HCT116 (cell line): ENCODE measurements at regions not wholly inside any gene's neighbourhood (a gene's known extent, or its start where the extent isn't known, plus 50 kb on each side); places are given as distances from the start of the nearest gene placed in this dataset.

Experiments
- ATAC-seq: fragments of 200-7000 bp; cut with Tn5 transposase; 2 replicates; pipeline ENCODE4 v1.9.1; 2020; ENCODE audit warnings: mild to moderate bottlenecking, moderate library complexity
- BruUV-seq: library from RNA; stranded (reverse); fragments of 400-500 nt; replicated peaks from 2 replicates; lab custom pipeline; 2021; lab: Mats Ljungman, UMichigan
- CTCF ChIA-PET: fragments of 300-600 bp; sonication (Branson Sonifier 250); formaldehyde crosslinking; loops from one replicate; lab custom pipeline; 2021; ENCODE audit warnings: antibody characterized with exemption; lab: Charles Lee
- POLR2A ChIA-PET: fragments of 300-600, 350-600 bp; sonication (Branson Sonifier 250); formaldehyde crosslinking; loops from one replicate; lab custom pipeline; 2021; ENCODE audit warnings: antibody characterized with exemption; lab: Charles Lee
- RAD21 ChIA-PET, 2 experiments: fragments of 300-600 bp; sonication (Branson Sonifier 250); formaldehyde crosslinking; loops; one replicate each; lab custom pipeline; 2023; ENCODE audit warnings: low total read pairs in 2 of 2; ENCODE audit not compliant: uncharacterized antibody in 2 of 2, unreplicated experiment in 2 of 2, low non-redundant PET in 1 of 2; lab: Charles Lee
- DNase-seq: peaks from one replicate; pipeline ENCODE4 v3.0.0-alpha.2; 2010; ENCODE audit warnings: low read depth, low spot score
- H2AFZ ChIP-seq: fragments of 200-600 bp; shearing (Covaris generic), sonication (generic); 2 replicates; pipeline ENCODE4 v1.6.1; 2017; ENCODE audit warnings: low read depth, mixed run types, mixed read lengths, antibody characterized with exemption, low read length; ENCODE audit not compliant: poor library complexity, severe bottlenecking
- H3K27ac ChIP-seq: 2 replicates; pipeline ENCODE4 v1.5.1; 2012; ENCODE audit warnings: low read depth, low read length
- H3K27me3 ChIP-seq: fragments of 200-600 bp; sonication (generic); 2 replicates; pipeline ENCODE4 v1.6.1; 2016; ENCODE audit warnings: mixed run types, low read length, mixed read lengths; ENCODE audit not compliant: insufficient read depth
- H3K36me3 ChIP-seq, 2 experiments: fragments of 200-500 bp in 1 of 2; fragments of 200-600 bp in 1 of 2; sonication (Bioruptor generic) in 1 of 2; sonication (generic) in 1 of 2; 2 replicates each; pipeline versions ENCODE4 v1.5.1 to v1.6.1; 2014 to 2016; ENCODE audit warnings: low read length in 2 of 2, inconsistent platforms in 1 of 2, mixed read lengths in 1 of 2, mixed run types in 1 of 2; ENCODE audit not compliant: insufficient read depth in 2 of 2, control insufficient read depth in 1 of 2
- H3K4me1 ChIP-seq, 2 experiments: fragments of 200-600 bp in 1 of 2; sonication (generic) in 1 of 2; 2 replicates each; pipeline versions ENCODE4 v1.5.1 to v1.6.1; 2012 to 2017; ENCODE audit warnings: low read length in 2 of 2, inconsistent platforms in 1 of 2, mild to moderate bottlenecking in 1 of 2, mixed read lengths in 1 of 2, mixed run types in 1 of 2, moderate library complexity in 1 of 2; ENCODE audit not compliant: insufficient read depth in 2 of 2, control insufficient read depth in 1 of 2
- H3K4me2 ChIP-seq: fragments of 200-600 bp; sonication (generic); 2 replicates; pipeline ENCODE4 v1.6.1; 2017; ENCODE audit warnings: mixed run types, low read length, mixed read lengths
- H3K4me3 ChIP-seq, 2 experiments: fragments of 200-600 bp in 1 of 2; sonication (generic) in 1 of 2; replicated peaks in 1 of 2; 2 replicates each; pipeline ENCODE4 v1.5.1; 2011 to 2016; ENCODE audit warnings: low read length in 2 of 2, control low read depth in 1 of 2, low read depth in 1 of 2, mild to moderate bottlenecking in 1 of 2, mixed read lengths in 1 of 2, mixed run types in 1 of 2
- H3K79me2 ChIP-seq: fragments of 200-600 bp; sonication (generic); 2 replicates; pipeline ENCODE4 v1.6.1; 2017; ENCODE audit warnings: mild to moderate bottlenecking, mixed run types, low read length, moderate library complexity, mixed read lengths; ENCODE audit not compliant: insufficient read depth
- H3K9ac ChIP-seq: fragments of 200-600 bp; sonication (generic); 2 replicates; pipeline ENCODE4 v1.6.1; 2016; ENCODE audit warnings: low read length, mixed read lengths
- H3K9me2 ChIP-seq: fragments of 200-600 bp; sonication (generic), shearing (Covaris generic); 2 replicates; pipeline ENCODE4 v1.6.1; 2017; ENCODE audit warnings: mixed run types, mild to moderate bottlenecking, moderate library complexity; ENCODE audit not compliant: insufficient read depth
- H3K9me3 ChIP-seq, 2 experiments: fragments of 200-500 bp in 1 of 2; fragments of 200-600 bp in 1 of 2; sonication (Bioruptor generic) in 1 of 2; sonication (generic) in 1 of 2; 2 replicates each; pipeline ENCODE4 v1.6.1; 2014 to 2017; ENCODE audit warnings: low read length in 2 of 2, mixed read lengths in 2 of 2, inconsistent platforms in 1 of 2, low read depth in 1 of 2, mild to moderate bottlenecking in 1 of 2, mixed run types in 1 of 2, moderate library complexity in 1 of 2; ENCODE audit not compliant: control insufficient read depth in 1 of 2, insufficient read depth in 1 of 2
- H4K20me1 ChIP-seq: fragments of 200-600 bp; sonication (generic), shearing (Covaris generic); 2 replicates; pipeline ENCODE4 v1.6.1; 2017; ENCODE audit warnings: mixed run types, mild to moderate bottlenecking, moderate library complexity; ENCODE audit not compliant: insufficient read depth
- CBX3 ChIP-seq: IDR thresholded peaks from 2 replicates; pipeline ENCODE4 v1.6.1; 2012; ENCODE audit warnings: low read depth
- CTCF ChIP-seq, 3 experiments: fragments of 200-600 bp in 1 of 3; sonication (generic) in 1 of 3; IDR thresholded peaks in 2 of 3; conservative IDR thresholded peaks in 1 of 3; 2 replicates each; pipeline ENCODE4 v1.5.1; 2012 to 2017; ENCODE audit warnings: low read depth in 2 of 3, low read length in 2 of 3, antibody characterized with exemption in 1 of 3, borderline replicate concordance in 1 of 3, control low read depth in 1 of 3, mild to moderate bottlenecking in 1 of 3, mixed read lengths in 1 of 3, mixed run types in 1 of 3, moderate library complexity in 1 of 3; ENCODE audit not compliant: insufficient read depth in 1 of 3
- EZH2 ChIP-seq: fragments of 200-600 bp; sonication (generic); IDR thresholded peaks from 2 replicates; pipeline ENCODE4 v1.6.1; 2017; ENCODE audit warnings: antibody characterized with exemption, mixed run types
- EZH2phosphoT487 ChIP-seq: fragments of 200-600 bp; IDR thresholded peaks from 2 replicates; pipeline ENCODE4 v1.6.1; 2018; ENCODE audit warnings: antibody characterized with exemption, borderline replicate concordance
- JUND ChIP-seq: IDR thresholded peaks from 2 replicates; pipeline ENCODE4 v1.6.1; 2012
- MAX ChIP-seq: IDR thresholded peaks from 2 replicates; pipeline ENCODE4 v1.6.1; 2012
- POLR2A ChIP-seq: IDR thresholded peaks from 2 replicates; pipeline ENCODE4 v1.7.0; 2011; ENCODE audit warnings: borderline replicate concordance; ENCODE audit not compliant: insufficient read depth, insufficient read length; ENCODE audit errors: extremely low read depth
- RAD21 ChIP-seq: IDR thresholded peaks from 2 replicates; pipeline ENCODE4 v1.6.1; 2012; ENCODE audit warnings: low read depth, mild to moderate bottlenecking
- SRF ChIP-seq: IDR thresholded peaks from 2 replicates; pipeline ENCODE4 v1.6.1; 2012; ENCODE audit warnings: low read depth
- ZFX ChIP-seq: fragments of 450-650 bp; IDR thresholded peaks from 2 replicates; pipeline ENCODE4 v1.6.1; 2017
- intact Hi-C: fragments of 100-400 bp; cut with micrococcal nuclease; formaldehyde crosslinking; loops from 2 replicates; pipeline ENCODE4 v1.10.0; 2022
- TF ChIP-seq, protein P1 (sequence below): IDR thresholded peaks from 2 replicates; pipeline ENCODE4 v1.6.1; 2012

GRCh38 chr11:19444231-19444630 lies 203.5 kb upstream of the E2F8 start:
- H3K4me2 ChIP-seq, result no peak overlapping the region
- no peaks in the 10 kb centered on the region for H3K9me3 ChIP-seq
- ChIA-PET POLR2A (interaction anchor here (0.6 kb wide), 1 partner anchor 534 kb away, joined by 3 read pairs; no protein-coding TSS in a partner anchor), RAD21 (no interaction called here), CTCF (no interaction called here)
- no peak overlapping the region for H3K4me3 ChIP-seq
- peaks cover 38% of the 10 kb centered on the region; the same call in 1 of the 2 replicates for H3K27me3 ChIP-seq
- H3K9ac ChIP-seq, result no peak overlapping the region
- BruUV-seq, result no TSS peak
- H3K9me2 ChIP-seq, result no peaks in the 10 kb centered on the region
- no peaks in the 10 kb centered on the region for H4K20me1 ChIP-seq
- H2AFZ ChIP-seq, result no peak overlapping the region
- no peak for TF ChIP-seq ZFX
- TF ChIP-seq, protein P1, sequence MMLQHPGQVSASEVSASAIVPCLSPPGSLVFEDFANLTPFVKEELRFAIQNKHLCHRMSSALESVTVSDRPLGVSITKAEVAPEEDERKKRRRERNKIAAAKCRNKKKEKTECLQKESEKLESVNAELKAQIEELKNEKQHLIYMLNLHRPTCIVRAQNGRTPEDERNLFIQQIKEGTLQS, result no peak
- TF ChIP-seq MAX, result no peak
- TF ChIP-seq SRF, result no peak
- TF ChIP-seq POLR2A, result no peak
- TF ChIP-seq CBX3, result no peak
- TF ChIP-seq JUND, result no peak
- no peak for TF ChIP-seq EZH2
- TF ChIP-seq CTCF (IDR thresholded peaks at IDR 0.05 in 2 of 3, conservative IDR thresholded peaks at IDR 0.05 in 1 of 3; ENCODE audit: borderline replicate concordance in 1 of 3, insufficient read depth in 1 of 3, low read depth in 2 of 3, low read length in 2 of 3), result no peak
- no peak for TF ChIP-seq RAD21
- no peak for TF ChIP-seq EZH2phosphoT487
- DNase-seq, result no peak
- no peaks in the 10 kb centered on the region for H3K36me3 ChIP-seq
- no peak overlapping the region for H3K27ac ChIP-seq
- no peak for ATAC-seq
- no peaks in the 10 kb centered on the region for H3K79me2 ChIP-seq
- intact Hi-C loops, result no loop called here
- peaks cover 13 to 16% of the 10 kb centered on the region in 2 experiments for H3K4me1 ChIP-seq
